ENCODE measurements at regions not wholly inside any gene's neighbourhood (a gene's known extent, or its start where the extent isn't known, plus 50 kb on each side); places are given as distances from the start of the nearest gene placed in this dataset.

- DNase-seq (ENCODE audit: low read depth) = no peak
Observed at GRCh38 chr9:103789686-103790085, 304.4 kb upstream of the SMC2 start.

GRCh38 chr9:103798620-103799019 is 295.5 kb upstream of the SMC2 start:
- DNase-seq (ENCODE audit: low read depth) = peak; percentile 75

GRCh38 chr9:103799959-103800358 is 294.1 kb upstream of the SMC2 start:
- DNase-seq (ENCODE audit: low read depth) = no peak

- peak; percentile 55 for DNase-seq (ENCODE audit: low read depth)
Observed at GRCh38 chr9:103802068-103802467, 292.0 kb upstream of the SMC2 start.

- no peak for DNase-seq (ENCODE audit: low read depth)
Observed at GRCh38 chr9:103803245-103803644, 290.9 kb upstream of the SMC2 start.

- peak; percentile 77 for DNase-seq (ENCODE audit: low read depth)
Observed at GRCh38 chr9:103804077-103804735, 289.9 kb upstream of the SMC2 start.

- DNase-seq (ENCODE audit: low read depth) = no peak
Observed at GRCh38 chr9:103809745-103810144, 284.4 kb upstream of the SMC2 start.

- DNase-seq (ENCODE audit: low read depth) = no peak
Observed at GRCh38 chr9:103811462-103811861, 282.6 kb upstream of the SMC2 start.

GRCh38 chr9:103816146-103816545 is 278.0 kb upstream of the SMC2 start:
- DNase-seq (ENCODE audit: low read depth) = no peak

GRCh38 chr9:103819936-103820335 is 274.2 kb upstream of the SMC2 start:
- no peak for DNase-seq (ENCODE audit: low read depth)

- no peak for DNase-seq (ENCODE audit: low read depth)
Observed at GRCh38 chr9:103821115-103821514, 273.0 kb upstream of the SMC2 start.

GRCh38 chr9:103837940-103838339 is 256.2 kb upstream of the SMC2 start:
- no peak for DNase-seq (ENCODE audit: low read depth)

- DNase-seq (ENCODE audit: low read depth) = no peak
Observed at GRCh38 chr9:103839197-103839596, 254.9 kb upstream of the SMC2 start.

GRCh38 chr9:103867886-103868285 is 226.2 kb upstream of the SMC2 start:
- DNase-seq (ENCODE audit: low read depth) = no peak

GRCh38 chr9:103872811-103873210 is 221.3 kb upstream of the SMC2 start:
- no peak for DNase-seq (ENCODE audit: low read depth)

- no peak for DNase-seq (ENCODE audit: low read depth)
Observed at GRCh38 chr9:103881419-103881818, 212.7 kb upstream of the SMC2 start.

- DNase-seq (ENCODE audit: low read depth) = no peak
Observed at GRCh38 chr9:103889989-103890388, 204.1 kb upstream of the SMC2 start.

GRCh38 chr9:103894184-103894583 is 199.9 kb upstream of the SMC2 start:
- no peak for DNase-seq (ENCODE audit: low read depth)

- DNase-seq (ENCODE audit: low read depth) = no peak
Observed at GRCh38 chr9:103898550-103898949, 195.6 kb upstream of the SMC2 start.

- DNase-seq (ENCODE audit: low read depth) = no peak
Observed at GRCh38 chr9:103899866-103900265, 194.2 kb upstream of the SMC2 start.

GRCh38 chr9:103900466-103900865 is 193.6 kb upstream of the SMC2 start:
- DNase-seq (ENCODE audit: low read depth) = no peak

- DNase-seq (ENCODE audit: low read depth) = no peak
Observed at GRCh38 chr9:103902263-103902662, 191.8 kb upstream of the SMC2 start.

GRCh38 chr9:103904242-103904641 is 189.9 kb upstream of the SMC2 start:
- DNase-seq (ENCODE audit: low read depth) = no peak

- no peak for DNase-seq (ENCODE audit: low read depth)
Observed at GRCh38 chr9:103913899-103914298, 180.2 kb upstream of the SMC2 start.
